ENCODE measurements at regions not wholly inside any gene's neighbourhood (a gene's known extent, or its start where the extent isn't known, plus 50 kb on each side); places are given as distances from the start of the nearest gene placed in this dataset.
A peak's percentile ranks its signal among the peaks of the same experiment; 100 is the strongest.

- Histone ChIP-seq H3K27me3 (ENCODE audit: control insufficient read depth, insufficient read depth, low read length) (no peaks in the 10 kb centered on the region), H3K36me3 (ENCODE audit: control insufficient read depth, insufficient read depth, low read length) (no peaks in the 10 kb centered on the region), H3K4me3 (ENCODE audit: low read depth, low read length) (no peak overlapping the region)
- no peak for TF ChIP-seq CTCF (IDR thresholded peaks at IDR 0.05; ENCODE audit: insufficient read depth, low read length, severe bottlenecking)
- FAIRE-seq (no peak), DNase-seq (ENCODE audit: low read depth) (peak; percentile 26)
Observed at GRCh38 chr18:37721544-37722522, 156.2 kb upstream of the CELF4 start.

- no peak for FAIRE-seq
- no peak overlapping the region for H3K4me3 ChIP-seq (ENCODE audit: low read depth, low read length)
- no peaks in the 10 kb centered on the region for H3K27me3 ChIP-seq (ENCODE audit: control insufficient read depth, insufficient read depth, low read length)
- H3K36me3 ChIP-seq (ENCODE audit: control insufficient read depth, insufficient read depth, low read length): no peaks in the 10 kb centered on the region
- DNase-seq (ENCODE audit: low read depth): no peak
- TF ChIP-seq CTCF (IDR thresholded peaks at IDR 0.05; ENCODE audit: insufficient read depth, low read length, severe bottlenecking): no peak
Observed at GRCh38 chr18:37720663-37721062, 155.1 kb upstream of the CELF4 start.

- no peak for TF ChIP-seq CTCF (IDR thresholded peaks at IDR 0.05; ENCODE audit: insufficient read depth, low read length, severe bottlenecking)
- FAIRE-seq: no peak
Observed at GRCh38 chr18:37717656-37718055, 152.1 kb upstream of the CELF4 start.

DNA sequence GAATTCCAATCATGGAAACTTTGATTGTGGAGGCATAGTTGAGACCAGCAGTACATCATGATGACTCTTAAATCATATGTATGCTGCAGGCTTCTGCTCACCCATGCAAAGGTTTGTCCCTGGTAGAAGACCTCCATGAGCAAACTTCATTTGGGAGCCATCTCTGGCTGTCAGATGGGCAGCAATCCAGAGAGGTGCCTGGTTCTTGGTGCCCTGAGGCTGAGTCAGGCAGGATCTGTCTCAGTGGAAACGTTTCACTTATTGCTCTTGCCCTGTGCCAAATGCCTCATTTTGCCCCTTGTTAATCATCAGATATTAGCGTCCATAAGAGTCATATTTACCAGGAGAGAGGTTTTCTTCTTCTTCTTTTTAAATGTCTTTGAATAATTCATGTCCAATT lies 151.5 kb upstream of the CELF4 start:
- H3K27me3 ChIP-seq (ENCODE audit: control insufficient read depth, insufficient read depth, low read length): no peaks in the 10 kb centered on the region
- H3K36me3 ChIP-seq (ENCODE audit: control insufficient read depth, insufficient read depth, low read length): no peaks in the 10 kb centered on the region
- TF ChIP-seq CTCF (IDR thresholded peaks at IDR 0.05; ENCODE audit: insufficient read depth, low read length, severe bottlenecking): no peak
- DNase-seq (ENCODE audit: low read depth) (peak; percentile 9), FAIRE-seq (no peak)
- no peak overlapping the region for H3K4me3 ChIP-seq (ENCODE audit: low read depth, low read length)

More at GRCh38 chr18:37717656-37718055, 152.1 kb upstream of the CELF4 start:
- no peaks in the 10 kb centered on the region for H3K36me3 ChIP-seq (ENCODE audit: control insufficient read depth, insufficient read depth, low read length)
- no peak for DNase-seq (ENCODE audit: low read depth)
- H3K27me3 ChIP-seq (ENCODE audit: control insufficient read depth, insufficient read depth, low read length): no peaks in the 10 kb centered on the region
- H3K4me3 ChIP-seq (ENCODE audit: low read depth, low read length): no peak overlapping the region

DNA sequence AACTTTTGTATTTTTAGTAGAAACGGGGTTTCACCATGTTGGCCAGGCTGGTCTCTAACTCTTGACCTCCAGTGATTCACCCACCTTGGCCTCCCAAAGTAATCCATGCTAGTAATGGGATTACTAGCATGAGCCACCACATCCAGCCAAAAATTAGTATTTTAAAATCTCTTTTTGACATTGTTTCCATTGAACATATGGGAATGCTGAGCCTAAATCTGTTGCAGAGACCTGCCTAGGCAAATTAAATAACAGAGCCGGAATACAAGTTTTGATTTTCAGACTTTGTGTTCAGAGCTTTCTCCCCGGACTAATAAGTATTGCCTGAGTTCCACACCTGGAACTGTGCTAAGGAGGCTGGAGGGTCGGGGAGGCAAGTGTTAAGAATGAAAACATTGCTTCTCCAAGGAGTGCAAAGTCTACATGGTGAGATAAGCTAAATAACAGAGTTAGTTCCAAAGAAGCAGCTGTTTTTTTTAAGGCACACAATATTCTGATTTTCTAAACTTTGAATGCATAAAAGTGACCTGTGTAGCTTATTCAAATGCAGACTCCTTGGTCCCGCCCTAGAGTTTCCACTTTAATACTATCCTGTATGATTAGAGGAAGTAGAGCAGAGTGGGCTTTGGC lies 150.6 kb upstream of the CELF4 start:
- FAIRE-seq: no peak
- no peak for DNase-seq (ENCODE audit: low read depth)
- no peak for TF ChIP-seq CTCF (IDR thresholded peaks at IDR 0.05; ENCODE audit: insufficient read depth, low read length, severe bottlenecking)
- H3K27me3 ChIP-seq (ENCODE audit: control insufficient read depth, insufficient read depth, low read length): no peaks in the 10 kb centered on the region
- no peak overlapping the region for H3K4me3 ChIP-seq (ENCODE audit: low read depth, low read length)
- no peaks in the 10 kb centered on the region for H3K36me3 ChIP-seq (ENCODE audit: control insufficient read depth, insufficient read depth, low read length)

Measured in bronchial epithelial cell (primary cell).